Sigmoid colon (tissue), 4 donors: ENCODE measurements at regions not wholly inside any gene's neighbourhood (a gene's known extent, or its start where the extent isn't known, plus 50 kb on each side); places are given as distances from the start of the nearest gene placed in this dataset.
"Not testable (repeated sequence)": the region's sequence is repeated elsewhere in the genome, so short reads cannot be mapped to it uniquely, and the experiment has no call there.

Source experiments
- POLR2A ChIP-seq, 2 donors: fragments of 450-650 bp; IDR thresholded peaks; one replicate each; pipeline ENCODE4 v1.6.1; 2016; ENCODE audit warnings: antibody characterized with exemption in 2 of 2, mild to moderate bottlenecking in 2 of 2, moderate library complexity in 2 of 2
- POLR2AphosphoS5 ChIP-seq, 4 donors: sonication (generic); formaldehyde crosslinking; IDR thresholded peaks; one replicate each; pipeline ENCODE4 v1.6.1; 2017; ENCODE audit warnings: antibody characterized with exemption in 4 of 4
- TF ChIP-seq, protein P1 (sequence below), 4 experiments: fragments of 450-650 bp in 3 of 4; fragments of 200-600 bp in 1 of 4; IDR thresholded peaks; one replicate each; pipeline ENCODE4 v1.5.1; 2016 to 2019; ENCODE audit warnings: antibody characterized with exemption in 4 of 4, mild to moderate bottlenecking in 3 of 4, moderate library complexity in 2 of 4

- TF ChIP-seq POLR2A, POLR2AphosphoS5 (IDR thresholded peaks at IDR 0.05): not testable (repeated sequence)
- TF ChIP-seq, protein P1, sequence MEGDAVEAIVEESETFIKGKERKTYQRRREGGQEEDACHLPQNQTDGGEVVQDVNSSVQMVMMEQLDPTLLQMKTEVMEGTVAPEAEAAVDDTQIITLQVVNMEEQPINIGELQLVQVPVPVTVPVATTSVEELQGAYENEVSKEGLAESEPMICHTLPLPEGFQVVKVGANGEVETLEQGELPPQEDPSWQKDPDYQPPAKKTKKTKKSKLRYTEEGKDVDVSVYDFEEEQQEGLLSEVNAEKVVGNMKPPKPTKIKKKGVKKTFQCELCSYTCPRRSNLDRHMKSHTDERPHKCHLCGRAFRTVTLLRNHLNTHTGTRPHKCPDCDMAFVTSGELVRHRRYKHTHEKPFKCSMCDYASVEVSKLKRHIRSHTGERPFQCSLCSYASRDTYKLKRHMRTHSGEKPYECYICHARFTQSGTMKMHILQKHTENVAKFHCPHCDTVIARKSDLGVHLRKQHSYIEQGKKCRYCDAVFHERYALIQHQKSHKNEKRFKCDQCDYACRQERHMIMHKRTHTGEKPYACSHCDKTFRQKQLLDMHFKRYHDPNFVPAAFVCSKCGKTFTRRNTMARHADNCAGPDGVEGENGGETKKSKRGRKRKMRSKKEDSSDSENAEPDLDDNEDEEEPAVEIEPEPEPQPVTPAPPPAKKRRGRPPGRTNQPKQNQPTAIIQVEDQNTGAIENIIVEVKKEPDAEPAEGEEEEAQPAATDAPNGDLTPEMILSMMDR (IDR thresholded peaks at IDR 0.05): not testable (repeated sequence)
Observed at GRCh38 chr22:21215973-21216731, 167.4 kb upstream of the RIMBP3B start.
